ENCODE measurements at regions not wholly inside any gene's neighbourhood (a gene's known extent, or its start where the extent isn't known, plus 50 kb on each side); places are given as distances from the start of the nearest gene placed in this dataset.
"Not testable (repeated sequence)": the region's sequence is repeated elsewhere in the genome, so short reads cannot be mapped to it uniquely, and the experiment has no call there.

DNA sequence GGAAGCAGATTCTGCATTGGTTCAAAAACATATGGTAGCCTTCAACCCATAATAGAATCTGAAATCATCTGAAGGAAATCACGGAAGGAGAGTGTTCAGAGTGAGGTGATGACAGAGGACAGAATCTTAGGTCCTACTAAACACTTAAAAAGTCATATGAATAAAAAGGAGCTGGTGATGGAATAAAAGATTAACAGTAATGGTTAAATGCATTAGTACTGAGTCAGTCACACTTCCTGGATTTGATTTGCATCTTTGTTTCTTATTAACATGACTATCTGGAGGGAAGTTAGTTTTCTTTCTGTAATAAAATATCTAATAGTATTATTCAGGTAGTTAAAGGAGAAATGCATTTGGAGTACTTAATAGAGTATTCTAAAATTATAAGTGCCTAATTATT lies 296.3 kb upstream of the ATXN7L3B start:
- no peak for DNase-seq (ENCODE audit: low spot score)
- TF ChIP-seq, protein P1, sequence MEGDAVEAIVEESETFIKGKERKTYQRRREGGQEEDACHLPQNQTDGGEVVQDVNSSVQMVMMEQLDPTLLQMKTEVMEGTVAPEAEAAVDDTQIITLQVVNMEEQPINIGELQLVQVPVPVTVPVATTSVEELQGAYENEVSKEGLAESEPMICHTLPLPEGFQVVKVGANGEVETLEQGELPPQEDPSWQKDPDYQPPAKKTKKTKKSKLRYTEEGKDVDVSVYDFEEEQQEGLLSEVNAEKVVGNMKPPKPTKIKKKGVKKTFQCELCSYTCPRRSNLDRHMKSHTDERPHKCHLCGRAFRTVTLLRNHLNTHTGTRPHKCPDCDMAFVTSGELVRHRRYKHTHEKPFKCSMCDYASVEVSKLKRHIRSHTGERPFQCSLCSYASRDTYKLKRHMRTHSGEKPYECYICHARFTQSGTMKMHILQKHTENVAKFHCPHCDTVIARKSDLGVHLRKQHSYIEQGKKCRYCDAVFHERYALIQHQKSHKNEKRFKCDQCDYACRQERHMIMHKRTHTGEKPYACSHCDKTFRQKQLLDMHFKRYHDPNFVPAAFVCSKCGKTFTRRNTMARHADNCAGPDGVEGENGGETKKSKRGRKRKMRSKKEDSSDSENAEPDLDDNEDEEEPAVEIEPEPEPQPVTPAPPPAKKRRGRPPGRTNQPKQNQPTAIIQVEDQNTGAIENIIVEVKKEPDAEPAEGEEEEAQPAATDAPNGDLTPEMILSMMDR (IDR thresholded peaks at IDR 0.05; ENCODE audit: extremely low read depth, insufficient read depth, missing control alignments): no peak
- in situ Hi-C loops (cut with MboI; ENCODE audit: low pct_unique_long_range_greater_than_20kb, low sequenced_read_pairs, unreplicated experiment): no loop called here

DNA sequence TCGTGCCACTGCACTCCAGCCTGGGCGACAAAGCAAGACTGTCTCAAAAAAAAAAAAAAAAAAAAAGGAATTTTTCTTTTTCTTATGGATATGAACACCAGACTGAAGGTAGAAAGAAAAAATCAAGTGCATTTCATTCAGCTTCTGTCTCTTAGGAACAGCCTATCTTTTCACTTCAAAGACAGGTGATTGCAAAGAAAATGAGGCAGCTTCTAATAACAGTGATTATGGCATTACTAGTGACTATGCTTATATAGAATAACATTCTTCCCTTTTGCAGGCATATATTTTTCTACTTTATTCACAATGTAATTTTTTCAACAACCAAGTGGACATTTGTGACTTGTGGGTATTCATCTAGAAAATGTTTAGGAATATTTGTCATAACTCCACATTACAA lies 295.5 kb upstream of the ATXN7L3B start:
- TF ChIP-seq, protein P1 (IDR thresholded peaks at IDR 0.05; ENCODE audit: extremely low read depth, insufficient read depth, missing control alignments): no peak
- in situ Hi-C loops (cut with MboI; ENCODE audit: low pct_unique_long_range_greater_than_20kb, low sequenced_read_pairs, unreplicated experiment): no loop called here
- no peak for DNase-seq (ENCODE audit: low spot score)

DNA sequence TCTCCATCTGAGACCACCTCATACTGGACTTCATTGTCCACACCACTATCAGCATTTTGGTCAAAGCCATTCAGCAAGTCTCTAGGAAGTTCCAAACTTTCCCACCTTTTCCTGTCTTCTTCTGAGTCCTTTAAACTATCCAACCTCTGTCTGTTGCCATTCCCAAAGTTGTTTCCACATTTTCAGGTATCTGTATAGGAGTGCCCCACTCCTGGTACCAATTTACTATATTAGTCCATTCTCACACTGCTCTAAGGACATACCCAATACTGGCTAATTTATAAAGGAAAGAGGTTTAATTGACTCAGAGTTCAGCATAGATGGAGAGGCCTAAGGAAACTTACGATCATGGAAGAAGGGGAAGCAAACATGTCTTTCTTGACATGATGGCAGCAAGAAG lies 292.2 kb upstream of the ATXN7L3B start:
- no peak for DNase-seq (ENCODE audit: low spot score)
- in situ Hi-C loops (cut with MboI; ENCODE audit: low pct_unique_long_range_greater_than_20kb, low sequenced_read_pairs, unreplicated experiment): no loop called here
- TF ChIP-seq, protein P1 (IDR thresholded peaks at IDR 0.05; ENCODE audit: extremely low read depth, insufficient read depth, missing control alignments): no peak

DNA sequence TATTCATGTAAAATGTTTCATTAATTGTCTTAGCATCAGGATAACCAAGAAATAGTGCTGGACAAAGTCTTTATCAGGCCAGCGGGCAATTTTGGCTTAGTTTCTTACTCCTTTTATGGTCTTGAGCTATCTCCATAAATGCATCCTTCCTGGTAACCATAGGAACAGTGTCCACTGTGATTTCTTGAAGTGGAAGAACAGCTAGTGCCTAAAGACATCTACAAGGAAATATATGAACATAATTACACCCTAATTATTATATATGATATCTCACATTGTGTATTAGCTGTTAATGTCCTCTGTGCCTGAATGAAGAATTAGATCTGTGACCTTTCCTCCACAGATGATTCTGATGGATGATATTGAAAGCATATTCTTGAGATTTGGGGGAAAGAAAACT lies 286.7 kb upstream of the ATXN7L3B start:
- no peak for DNase-seq (ENCODE audit: low spot score)
- TF ChIP-seq, protein P1 (IDR thresholded peaks at IDR 0.05; ENCODE audit: extremely low read depth, insufficient read depth, missing control alignments): no peak
- in situ Hi-C loops (cut with MboI; ENCODE audit: low pct_unique_long_range_greater_than_20kb, low sequenced_read_pairs, unreplicated experiment): no loop called here

DNA sequence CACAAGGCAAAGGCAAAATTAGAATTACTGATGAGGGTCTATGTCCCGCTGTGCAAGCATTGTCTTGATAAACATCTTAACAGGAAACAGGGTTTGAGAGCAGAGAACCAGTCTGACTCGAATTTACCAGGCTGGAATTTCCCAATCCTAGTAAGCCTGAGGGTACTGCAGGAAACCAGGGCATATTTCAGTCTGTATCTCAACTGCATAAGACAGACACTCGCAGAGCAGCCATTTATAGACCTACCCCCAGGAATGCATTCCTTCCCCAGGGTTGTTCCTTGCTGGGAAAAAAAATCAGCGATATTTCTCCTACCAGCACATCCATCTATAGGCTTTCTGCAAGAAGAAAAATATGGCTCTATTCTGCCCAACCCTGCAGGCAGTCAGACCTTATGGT lies 283.8 kb upstream of the ATXN7L3B start:
- DNase-seq (ENCODE audit: low spot score); in situ Hi-C loops (cut with MboI; ENCODE audit: low pct_unique_long_range_greater_than_20kb, low sequenced_read_pairs, unreplicated experiment): not testable (repeated sequence)

DNA sequence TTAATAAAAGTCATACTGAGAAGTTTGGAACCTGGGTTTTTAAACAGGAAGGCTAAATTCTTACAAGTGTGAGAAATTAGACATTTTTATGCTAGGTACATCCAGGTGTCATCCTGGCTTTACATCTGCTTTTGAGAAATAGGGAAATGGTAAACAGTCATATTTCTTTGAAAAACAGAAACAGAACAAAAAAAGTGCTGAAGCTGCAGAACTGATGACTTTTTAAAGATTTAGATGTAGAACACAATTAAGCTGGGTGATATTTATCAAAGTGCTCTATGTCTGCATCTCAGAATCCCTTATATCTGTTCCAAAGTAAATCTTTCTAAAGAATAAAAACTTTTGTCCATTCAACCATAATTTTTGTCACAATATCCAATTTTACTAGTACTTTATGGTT lies 282.9 kb upstream of the ATXN7L3B start:
- no peak for DNase-seq (ENCODE audit: low spot score)
- in situ Hi-C loops (cut with MboI; ENCODE audit: low pct_unique_long_range_greater_than_20kb, low sequenced_read_pairs, unreplicated experiment): no loop called here
- TF ChIP-seq, protein P1 (IDR thresholded peaks at IDR 0.05; ENCODE audit: extremely low read depth, insufficient read depth, missing control alignments): no peak

DNA sequence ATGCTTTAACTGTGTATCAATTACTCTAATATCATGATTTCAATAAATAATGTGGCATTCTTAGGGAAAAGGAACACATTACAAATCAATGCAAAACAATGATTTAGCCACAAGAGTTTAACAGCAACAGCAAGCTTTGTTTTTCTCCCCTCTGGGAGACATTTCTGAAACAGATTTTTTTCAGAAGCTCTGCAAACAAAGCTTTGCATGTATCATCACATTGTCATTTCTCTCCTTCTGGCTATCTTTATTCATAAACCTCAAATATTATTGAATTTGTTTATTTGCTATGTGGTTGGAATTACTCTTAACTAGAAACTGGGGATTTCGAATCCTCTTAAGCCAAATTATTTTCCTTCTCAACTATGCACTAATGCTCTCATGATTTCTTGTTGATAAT lies 278.4 kb upstream of the ATXN7L3B start:
- TF ChIP-seq, protein P1 (IDR thresholded peaks at IDR 0.05; ENCODE audit: extremely low read depth, insufficient read depth, missing control alignments): no peak
- in situ Hi-C loops (cut with MboI; ENCODE audit: low pct_unique_long_range_greater_than_20kb, low sequenced_read_pairs, unreplicated experiment): no loop called here

More for the DNA sequence above, 278.4 kb upstream of the ATXN7L3B start:
- DNase-seq (ENCODE audit: low spot score): no peak

Data from GM13977 (cell line).